UCSD-AML1 (cell line): ENCODE measurements at regions not wholly inside any gene's neighbourhood (a gene's known extent, or its start where the extent isn't known, plus 50 kb on each side); places are given as distances from the start of the nearest gene placed in this dataset.

ENCODE experiments used
- DNase-seq: peaks from one replicate; lab custom pipeline; 2025; ENCODE audit not compliant: unreplicated experiment; lab: John Stamatoyannopoulos, UW

DNA sequence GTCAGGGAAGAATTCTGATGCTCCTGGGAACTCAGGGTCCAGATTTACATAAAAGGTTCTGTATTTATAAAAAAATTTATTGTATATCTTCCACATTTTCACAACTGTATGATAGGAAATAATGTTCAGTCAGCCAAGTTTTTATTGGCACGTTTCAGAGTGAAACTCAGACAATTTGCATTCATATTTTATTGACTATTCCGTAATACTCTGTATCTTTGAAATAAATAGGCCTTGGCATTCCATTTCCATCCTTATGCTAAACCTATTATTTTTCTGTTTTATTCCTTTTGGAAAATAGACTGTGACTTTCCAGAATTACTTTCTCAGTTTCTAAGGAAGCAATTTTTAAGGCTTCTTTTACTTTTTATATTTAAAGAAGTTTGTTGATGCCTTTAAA is 329.0 kb downstream of the OLFM3 start:
- DNase-seq, result no peak

DNA sequence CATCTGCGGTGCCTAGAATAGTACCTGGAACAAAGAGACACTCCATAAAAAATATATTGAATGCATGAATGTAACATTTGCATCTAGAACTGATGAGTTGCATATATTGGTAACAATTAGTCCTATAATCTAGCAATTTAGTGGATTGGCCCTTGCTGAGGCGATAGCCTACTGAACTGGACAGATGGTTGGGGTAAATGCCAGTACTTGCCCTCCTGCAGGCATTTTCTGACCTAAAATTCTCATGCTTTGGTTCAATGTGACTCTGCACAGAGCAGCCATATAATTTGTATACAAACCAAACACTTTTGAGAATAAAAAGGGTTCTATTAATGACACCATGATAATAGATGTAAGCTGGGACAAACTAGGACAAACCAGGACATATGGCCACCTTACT is 313.6 kb downstream of the OLFM3 start:
- DNase-seq, result no peak

GRCh38 chr1:101683561-101683960 is 313.2 kb downstream of the OLFM3 start:
- no peak for DNase-seq

GRCh38 chr1:101697072-101697471 is 299.7 kb downstream of the OLFM3 start:
- DNase-seq, result no peak

- DNase-seq, result no peak
Measured at GRCh38 chr1:101698681-101699080, 298.0 kb downstream of the OLFM3 start.

GRCh38 chr1:101704895-101705294 is 291.8 kb downstream of the OLFM3 start:
- no peak for DNase-seq

- no peak for DNase-seq
Measured at GRCh38 chr1:101706366-101706765, 290.4 kb downstream of the OLFM3 start.

- DNase-seq, result no peak
Measured at GRCh38 chr1:101709721-101710120, 287.0 kb downstream of the OLFM3 start.

DNA sequence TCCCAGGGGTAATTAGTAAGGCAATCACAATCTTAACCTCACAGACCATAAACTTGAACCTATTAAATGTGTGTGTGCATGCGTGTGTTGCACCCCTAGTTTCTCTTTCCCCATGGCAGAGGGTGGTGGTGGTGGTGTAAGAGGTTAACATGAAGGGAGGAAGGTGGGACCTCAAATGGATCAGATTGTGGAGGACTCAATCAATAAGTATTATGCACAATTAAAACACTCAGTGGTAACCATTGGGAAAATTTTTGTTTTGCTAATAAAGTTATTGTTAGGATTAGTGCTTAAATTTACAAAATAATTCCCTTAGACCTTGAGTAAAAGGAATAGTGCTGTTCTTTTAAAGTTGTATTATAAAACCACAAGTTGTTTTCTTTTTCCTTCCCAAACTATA is 283.0 kb downstream of the OLFM3 start:
- no peak for DNase-seq

DNA sequence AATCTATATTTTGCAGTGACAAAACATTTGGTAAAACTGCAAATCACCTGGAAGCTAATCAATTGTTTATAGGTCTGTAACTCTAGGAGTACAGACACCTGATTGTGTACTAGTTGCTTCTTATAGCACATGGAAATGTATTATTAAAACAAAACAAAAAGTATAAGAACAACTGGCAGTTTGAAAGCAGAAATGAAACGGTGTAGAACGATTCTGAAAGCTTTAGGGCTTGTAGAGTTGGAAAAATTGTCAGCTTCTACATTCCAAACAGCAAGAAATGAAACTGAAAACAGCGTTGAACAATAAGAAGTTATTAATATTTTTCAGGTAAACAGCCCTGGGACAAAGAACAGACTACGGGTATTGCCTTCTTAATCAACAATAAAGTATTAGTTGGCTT is 273.3 kb downstream of the OLFM3 start:
- DNase-seq, result no peak

DNA sequence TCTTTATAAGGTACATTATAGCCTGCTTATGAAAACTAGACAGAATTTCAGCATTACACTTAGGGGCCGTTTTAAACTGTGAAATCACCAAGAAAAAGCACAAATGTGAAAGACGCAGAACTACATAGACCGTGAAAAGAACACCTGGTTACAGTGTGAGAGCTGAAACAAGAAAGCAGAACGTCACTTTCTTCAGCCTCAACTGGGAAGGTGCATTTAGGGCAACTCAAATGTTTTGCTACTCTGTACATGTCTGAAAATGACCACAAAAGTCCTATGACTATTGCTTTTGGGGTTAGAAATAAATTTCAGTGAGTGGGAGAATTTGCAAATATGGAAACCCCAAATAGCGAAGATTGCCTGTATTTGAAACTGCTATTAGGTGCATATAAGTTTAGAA is 268.7 kb downstream of the OLFM3 start:
- DNase-seq, result no peak

DNA sequence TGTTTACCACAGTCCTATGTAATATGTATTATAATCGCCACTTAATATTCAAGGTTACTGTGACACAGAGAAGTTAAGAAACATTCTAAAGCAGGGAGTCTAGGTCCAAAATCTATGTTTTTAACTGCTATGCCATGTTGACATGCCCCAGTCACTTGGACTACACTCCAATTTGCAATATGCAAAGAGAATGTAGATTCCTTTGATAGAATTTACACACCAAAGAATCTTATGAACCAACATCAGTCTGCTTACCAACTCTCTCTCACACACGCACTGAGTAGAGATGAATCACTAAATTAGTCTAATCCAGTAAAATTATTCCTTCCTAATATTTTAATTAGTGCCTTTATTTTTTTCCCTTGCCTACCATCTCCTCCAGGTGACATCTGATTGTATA is 266.2 kb downstream of the OLFM3 start:
- DNase-seq, result no peak

DNA sequence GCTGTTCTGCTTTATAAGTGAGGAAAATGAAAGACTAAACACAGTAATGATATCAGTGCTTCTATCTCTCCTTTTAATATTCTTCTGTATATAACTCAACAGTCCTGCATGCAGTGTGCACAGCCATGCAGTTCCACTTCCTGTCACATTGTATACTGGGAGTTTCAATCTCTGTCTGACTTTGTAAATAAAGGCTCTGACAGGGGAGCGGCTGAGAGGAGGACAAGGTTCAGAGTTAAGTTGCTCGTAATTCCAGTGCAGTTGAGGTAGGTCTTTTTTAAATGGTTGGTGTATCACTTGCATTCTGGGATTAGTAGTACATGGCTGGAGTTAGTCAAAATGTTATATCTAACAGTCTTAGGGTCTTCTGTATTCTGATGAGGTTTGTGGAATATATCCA is 264.5 kb downstream of the OLFM3 start:
- DNase-seq, result no peak

- no peak for DNase-seq
Measured at GRCh38 chr1:101733340-101733739, 263.4 kb downstream of the OLFM3 start.

DNA sequence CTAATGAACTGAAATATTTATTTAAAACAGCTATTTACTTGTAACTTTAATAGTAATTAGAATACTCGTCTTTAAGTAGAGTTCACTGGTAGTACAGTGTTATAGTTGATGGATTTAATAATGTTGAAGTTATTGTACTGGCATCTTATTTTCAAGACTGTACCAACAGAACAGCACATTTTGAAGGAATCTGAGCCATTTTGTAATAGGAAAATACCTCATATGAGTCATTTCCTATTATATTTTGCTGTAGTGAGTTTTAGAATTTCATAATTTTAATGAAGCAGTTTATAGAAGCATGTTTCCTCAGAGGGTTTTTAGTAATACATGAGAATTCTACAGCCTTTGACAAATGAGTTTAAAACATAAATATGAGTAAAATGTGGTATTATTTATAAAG is 258.3 kb downstream of the OLFM3 start:
- no peak for DNase-seq

DNA sequence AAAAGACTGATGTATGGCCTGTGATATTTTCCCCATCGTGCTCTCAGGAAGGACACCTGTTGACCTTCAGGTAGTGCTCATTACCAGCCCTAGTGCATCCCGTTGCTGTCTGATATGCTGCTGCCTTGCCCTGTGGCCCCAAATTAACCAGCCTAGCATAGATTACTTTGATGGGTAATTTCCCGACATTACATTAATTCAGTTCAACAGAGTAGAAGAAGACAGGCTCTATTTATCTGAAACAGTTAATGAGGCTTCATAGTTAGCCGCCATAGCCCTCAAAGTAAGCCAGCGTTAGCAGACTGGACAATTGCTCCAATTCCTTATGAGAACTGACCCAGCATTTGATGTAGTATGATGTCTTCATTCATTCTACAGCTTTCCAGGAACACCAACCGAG is 257.6 kb downstream of the OLFM3 start:
- DNase-seq, result no peak

- DNase-seq, result no peak
Measured at GRCh38 chr1:101739826-101740330, 256.8 kb downstream of the OLFM3 start.

GRCh38 chr1:101741910-101742309 is 254.8 kb downstream of the OLFM3 start:
- DNase-seq, result no peak

GRCh38 chr1:101742509-101742908 is 254.2 kb downstream of the OLFM3 start:
- no peak for DNase-seq

GRCh38 chr1:101745551-101746270 is 251.0 kb downstream of the OLFM3 start:
- DNase-seq, result no peak

DNA sequence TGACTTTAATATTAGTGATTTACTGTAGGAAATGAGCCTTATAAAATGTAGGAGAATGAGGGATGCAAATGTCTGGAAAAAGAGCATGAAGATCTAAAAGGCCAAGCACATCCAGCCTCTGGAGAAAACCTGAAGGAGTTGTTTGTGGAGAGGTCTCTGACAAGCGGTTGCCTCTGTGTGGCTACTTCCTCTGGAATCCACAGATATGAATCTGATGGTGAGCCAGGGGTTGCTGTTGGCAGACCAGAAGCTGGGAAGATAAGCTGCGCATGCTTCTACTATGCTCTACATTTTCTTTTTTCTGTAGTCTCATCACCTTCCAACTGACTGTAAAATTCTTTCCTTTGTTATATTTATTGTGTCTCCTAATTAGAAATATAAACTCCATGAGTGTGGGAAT is 248.6 kb downstream of the OLFM3 start:
- DNase-seq, result no peak
